HCT116 (cell line): ENCODE measurements at regions not wholly inside any gene's neighbourhood (a gene's known extent, or its start where the extent isn't known, plus 50 kb on each side); places are given as distances from the start of the nearest gene placed in this dataset.

Source experiments
- ATAC-seq: fragments of 200-7000 bp; cut with Tn5 transposase; 2 replicates; pipeline ENCODE4 v1.9.1; 2020; ENCODE audit warnings: mild to moderate bottlenecking, moderate library complexity
- BruUV-seq: library from RNA; stranded (reverse); fragments of 400-500 nt; replicated peaks from 2 replicates; lab custom pipeline; 2021; lab: Mats Ljungman, UMichigan
- CTCF ChIA-PET: fragments of 300-600 bp; sonication (Branson Sonifier 250); formaldehyde crosslinking; loops from one replicate; lab custom pipeline; 2021; ENCODE audit warnings: antibody characterized with exemption; lab: Charles Lee
- POLR2A ChIA-PET: fragments of 300-600, 350-600 bp; sonication (Branson Sonifier 250); formaldehyde crosslinking; loops from one replicate; lab custom pipeline; 2021; ENCODE audit warnings: antibody characterized with exemption; lab: Charles Lee
- RAD21 ChIA-PET, 2 experiments: fragments of 300-600 bp; sonication (Branson Sonifier 250); formaldehyde crosslinking; loops; one replicate each; lab custom pipeline; 2023; ENCODE audit warnings: low total read pairs in 2 of 2; ENCODE audit not compliant: uncharacterized antibody in 2 of 2, unreplicated experiment in 2 of 2, low non-redundant PET in 1 of 2; lab: Charles Lee
- DNase-seq: peaks from one replicate; pipeline ENCODE4 v3.0.0-alpha.2; 2010; ENCODE audit warnings: low read depth, low spot score
- H2AFZ ChIP-seq: fragments of 200-600 bp; shearing (Covaris generic), sonication (generic); 2 replicates; pipeline ENCODE4 v1.6.1; 2017; ENCODE audit warnings: low read depth, mixed run types, mixed read lengths, antibody characterized with exemption, low read length; ENCODE audit not compliant: poor library complexity, severe bottlenecking
- H3K27ac ChIP-seq: 2 replicates; pipeline ENCODE4 v1.5.1; 2012; ENCODE audit warnings: low read depth, low read length
- H3K27me3 ChIP-seq: fragments of 200-600 bp; sonication (generic); 2 replicates; pipeline ENCODE4 v1.6.1; 2016; ENCODE audit warnings: mixed run types, low read length, mixed read lengths; ENCODE audit not compliant: insufficient read depth
- H3K36me3 ChIP-seq, 2 experiments: fragments of 200-500 bp in 1 of 2; fragments of 200-600 bp in 1 of 2; sonication (Bioruptor generic) in 1 of 2; sonication (generic) in 1 of 2; 2 replicates each; pipeline versions ENCODE4 v1.5.1 to v1.6.1; 2014 to 2016; ENCODE audit warnings: low read length in 2 of 2, inconsistent platforms in 1 of 2, mixed read lengths in 1 of 2, mixed run types in 1 of 2; ENCODE audit not compliant: insufficient read depth in 2 of 2, control insufficient read depth in 1 of 2
- H3K4me1 ChIP-seq, 2 experiments: fragments of 200-600 bp in 1 of 2; sonication (generic) in 1 of 2; 2 replicates each; pipeline versions ENCODE4 v1.5.1 to v1.6.1; 2012 to 2017; ENCODE audit warnings: low read length in 2 of 2, inconsistent platforms in 1 of 2, mild to moderate bottlenecking in 1 of 2, mixed read lengths in 1 of 2, mixed run types in 1 of 2, moderate library complexity in 1 of 2; ENCODE audit not compliant: insufficient read depth in 2 of 2, control insufficient read depth in 1 of 2
- H3K4me2 ChIP-seq: fragments of 200-600 bp; sonication (generic); 2 replicates; pipeline ENCODE4 v1.6.1; 2017; ENCODE audit warnings: mixed run types, low read length, mixed read lengths
- H3K4me3 ChIP-seq, 2 experiments: fragments of 200-600 bp in 1 of 2; sonication (generic) in 1 of 2; replicated peaks in 1 of 2; 2 replicates each; pipeline ENCODE4 v1.5.1; 2011 to 2016; ENCODE audit warnings: low read length in 2 of 2, control low read depth in 1 of 2, low read depth in 1 of 2, mild to moderate bottlenecking in 1 of 2, mixed read lengths in 1 of 2, mixed run types in 1 of 2
- H3K79me2 ChIP-seq: fragments of 200-600 bp; sonication (generic); 2 replicates; pipeline ENCODE4 v1.6.1; 2017; ENCODE audit warnings: mild to moderate bottlenecking, mixed run types, low read length, moderate library complexity, mixed read lengths; ENCODE audit not compliant: insufficient read depth
- H3K9ac ChIP-seq: fragments of 200-600 bp; sonication (generic); 2 replicates; pipeline ENCODE4 v1.6.1; 2016; ENCODE audit warnings: low read length, mixed read lengths
- H3K9me2 ChIP-seq: fragments of 200-600 bp; sonication (generic), shearing (Covaris generic); 2 replicates; pipeline ENCODE4 v1.6.1; 2017; ENCODE audit warnings: mixed run types, mild to moderate bottlenecking, moderate library complexity; ENCODE audit not compliant: insufficient read depth
- H3K9me3 ChIP-seq, 2 experiments: fragments of 200-500 bp in 1 of 2; fragments of 200-600 bp in 1 of 2; sonication (Bioruptor generic) in 1 of 2; sonication (generic) in 1 of 2; 2 replicates each; pipeline ENCODE4 v1.6.1; 2014 to 2017; ENCODE audit warnings: low read length in 2 of 2, mixed read lengths in 2 of 2, inconsistent platforms in 1 of 2, low read depth in 1 of 2, mild to moderate bottlenecking in 1 of 2, mixed run types in 1 of 2, moderate library complexity in 1 of 2; ENCODE audit not compliant: control insufficient read depth in 1 of 2, insufficient read depth in 1 of 2
- H4K20me1 ChIP-seq: fragments of 200-600 bp; sonication (generic), shearing (Covaris generic); 2 replicates; pipeline ENCODE4 v1.6.1; 2017; ENCODE audit warnings: mixed run types, mild to moderate bottlenecking, moderate library complexity; ENCODE audit not compliant: insufficient read depth
- EGR1 ChIP-seq: IDR thresholded peaks from 2 replicates; pipeline ENCODE4 v1.6.1; 2012; ENCODE audit warnings: low read depth
- EZH2 ChIP-seq: fragments of 200-600 bp; sonication (generic); IDR thresholded peaks from 2 replicates; pipeline ENCODE4 v1.6.1; 2017; ENCODE audit warnings: antibody characterized with exemption, mixed run types
- JUND ChIP-seq: IDR thresholded peaks from 2 replicates; pipeline ENCODE4 v1.6.1; 2012
- POLR2AphosphoS5 ChIP-seq: IDR thresholded peaks from 2 replicates; pipeline ENCODE4 v1.6.1; 2011; ENCODE audit warnings: mild to moderate bottlenecking, low read depth, low read length, moderate library complexity
- REST ChIP-seq: IDR thresholded peaks from 2 replicates; pipeline ENCODE4 v1.6.1; 2012; ENCODE audit warnings: low read depth
- TCF7L2 ChIP-seq: IDR thresholded peaks from 2 replicates; pipeline ENCODE4 v1.7.0; 2011; ENCODE audit warnings: borderline replicate concordance, inconsistent platforms; ENCODE audit not compliant: insufficient read depth, insufficient read length; ENCODE audit errors: extremely low read depth
- ZNF274 ChIP-seq: fragments of 200-500 bp; sonication (Bioruptor generic); IDR thresholded peaks from 2 replicates; pipeline ENCODE4 v1.6.1; 2014; ENCODE audit warnings: mild to moderate bottlenecking, low read depth, low read length, inconsistent platforms
- intact Hi-C: fragments of 100-400 bp; cut with micrococcal nuclease; formaldehyde crosslinking; loops from 2 replicates; pipeline ENCODE4 v1.10.0; 2022
- TF ChIP-seq, protein P1 (sequence below): IDR thresholded peaks from 2 replicates; pipeline ENCODE4 v1.6.1; 2012

DNA sequence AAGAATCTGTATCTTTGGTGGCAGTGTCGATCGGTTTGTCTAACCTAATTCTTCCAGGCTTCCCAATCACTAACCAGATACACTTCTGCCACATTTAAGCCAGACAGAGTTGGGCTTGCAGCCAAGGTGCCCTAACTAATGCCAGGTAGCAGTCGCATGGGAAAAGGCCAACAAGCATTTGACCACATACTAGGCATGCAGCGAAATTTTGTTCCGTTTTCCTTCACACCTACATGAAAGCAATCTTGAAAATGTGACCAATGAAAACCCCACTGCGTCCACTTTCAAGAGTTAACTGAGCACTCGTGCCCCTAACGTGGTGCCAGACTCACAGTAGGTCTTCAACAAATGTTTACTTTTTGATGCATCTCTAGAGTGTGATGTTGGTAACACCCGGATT is 192.2 kb upstream of the TPM1 start:
- no peak overlapping the region for H2AFZ ChIP-seq
- H3K4me2 ChIP-seq = peak overlapping the region; percentile 37
- H3K4me1 ChIP-seq = peaks cover 0 to 12% of the 10 kb centered on the region in 2 experiments; a peak in 2 of 4 replicates
- no peak overlapping the region for H3K4me3 ChIP-seq
- no peak overlapping the region for H3K9ac ChIP-seq
- CTCF ChIA-PET = no interaction called here
- H3K9me2 ChIP-seq = no peaks in the 10 kb centered on the region
- ATAC-seq = no peak
- no peaks in the 10 kb centered on the region for H3K9me3 ChIP-seq
- H3K27me3 ChIP-seq = no peaks in the 10 kb centered on the region
- intact Hi-C loops = no loop called here
- RAD21 ChIA-PET = no interaction called here
- no peak overlapping the region for H3K27ac ChIP-seq
- H4K20me1 ChIP-seq = no peaks in the 10 kb centered on the region
- DNase-seq = no peak
- POLR2A ChIA-PET = no interaction called here
- TF ChIP-seq REST = no peak
- TF ChIP-seq ZNF274 = no peak
- no peak for TF ChIP-seq TCF7L2
- TF ChIP-seq, protein P1, sequence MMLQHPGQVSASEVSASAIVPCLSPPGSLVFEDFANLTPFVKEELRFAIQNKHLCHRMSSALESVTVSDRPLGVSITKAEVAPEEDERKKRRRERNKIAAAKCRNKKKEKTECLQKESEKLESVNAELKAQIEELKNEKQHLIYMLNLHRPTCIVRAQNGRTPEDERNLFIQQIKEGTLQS = no peak
- no peak for TF ChIP-seq JUND
- no peak for TF ChIP-seq POLR2AphosphoS5
- TF ChIP-seq EGR1 = no peak
- TF ChIP-seq EZH2 = no peak
- BruUV-seq = no TSS peak
- no peaks in the 10 kb centered on the region for H3K36me3 ChIP-seq
- no peaks in the 10 kb centered on the region for H3K79me2 ChIP-seq
